CD4-positive, alpha-beta T cell treated with Interleukin-15 for 1 hour (primary cell): ENCODE measurements at regions not wholly inside any gene's neighbourhood (a gene's known extent, or its start where the extent isn't known, plus 50 kb on each side); places are given as distances from the start of the nearest gene placed in this dataset.

ENCODE experiments used
- DNase-seq: peaks from one replicate; pipeline ENCODE4 v3.0.0-alpha.2; 2020

DNA sequence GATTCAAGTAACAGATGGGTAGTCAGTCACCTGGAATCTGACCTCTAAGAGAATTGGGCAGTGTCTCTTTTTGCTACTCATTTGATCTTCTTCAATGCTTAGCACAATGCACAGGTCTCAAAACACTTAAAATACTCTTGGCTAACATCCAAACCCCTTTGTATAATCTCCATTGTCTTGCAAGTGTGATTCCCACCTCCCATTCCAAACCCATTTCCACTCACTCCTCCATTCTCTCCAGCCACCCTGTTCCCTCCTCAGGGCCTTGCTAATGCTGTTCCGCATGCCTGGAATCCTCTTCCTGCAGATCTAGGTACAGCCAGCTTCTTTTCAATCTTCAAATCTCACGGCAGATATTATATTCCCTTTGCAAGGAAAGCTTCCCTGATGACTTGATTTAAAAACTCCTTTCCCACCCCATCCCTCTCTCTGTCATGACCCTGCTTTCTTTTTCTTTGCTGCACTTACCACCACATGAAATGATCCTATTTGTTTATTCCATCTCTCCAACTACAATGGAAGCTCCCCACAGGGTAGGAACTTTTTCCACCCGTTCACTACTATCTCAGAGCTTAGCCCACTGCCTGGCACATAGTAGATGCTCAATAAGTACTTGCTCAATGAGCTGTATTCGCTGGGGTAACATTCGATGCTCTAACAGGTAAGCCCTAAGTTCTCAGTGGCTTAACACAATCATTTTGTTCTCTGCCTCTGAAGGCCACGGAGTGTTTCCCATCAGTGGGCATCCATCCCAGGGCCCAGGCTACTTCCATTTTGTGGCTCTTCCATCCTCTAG, 121.7 kb downstream of the MN1 start:
- no peak for DNase-seq

DNA sequence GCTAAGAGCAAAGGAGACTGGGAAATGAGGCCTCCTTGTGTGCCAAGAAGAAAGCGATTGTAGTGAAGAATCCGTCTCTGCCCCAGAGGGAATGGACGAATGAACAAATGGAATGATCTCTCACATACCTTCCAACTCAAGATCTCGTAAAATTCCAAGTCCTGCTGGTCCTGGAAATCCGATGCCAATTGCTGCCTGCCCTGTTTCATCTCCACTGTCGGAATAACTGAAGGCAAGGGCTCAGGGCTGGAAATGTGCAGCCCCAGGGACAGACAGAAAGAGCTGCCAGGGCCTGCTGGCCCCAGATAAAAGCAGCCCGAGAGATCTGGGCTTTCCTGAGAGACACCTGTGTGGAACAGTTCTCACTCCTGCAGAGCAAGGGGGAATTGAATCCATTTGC, 120.9 kb downstream of the MN1 start:
- no peak for DNase-seq

DNA sequence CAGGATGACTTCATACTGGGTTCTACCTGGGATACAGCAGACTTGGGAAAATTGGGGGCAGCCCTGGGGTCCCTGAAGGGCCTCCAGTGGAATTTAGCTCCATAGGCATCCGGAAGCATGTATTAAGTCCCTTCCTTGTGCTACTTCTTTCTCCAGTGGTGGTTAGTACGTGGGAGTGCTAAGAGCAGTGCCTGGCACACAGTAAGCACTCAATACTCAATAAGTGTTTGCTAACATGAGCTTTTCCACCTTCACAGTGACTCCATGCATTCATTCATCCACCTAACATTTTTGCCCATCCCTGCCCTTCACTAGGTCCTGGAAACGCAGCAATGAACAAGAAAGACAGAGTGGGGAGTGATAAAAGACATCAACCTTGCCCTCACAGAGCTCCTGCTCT, 120.5 kb downstream of the MN1 start:
- DNase-seq, result no peak

DNA sequence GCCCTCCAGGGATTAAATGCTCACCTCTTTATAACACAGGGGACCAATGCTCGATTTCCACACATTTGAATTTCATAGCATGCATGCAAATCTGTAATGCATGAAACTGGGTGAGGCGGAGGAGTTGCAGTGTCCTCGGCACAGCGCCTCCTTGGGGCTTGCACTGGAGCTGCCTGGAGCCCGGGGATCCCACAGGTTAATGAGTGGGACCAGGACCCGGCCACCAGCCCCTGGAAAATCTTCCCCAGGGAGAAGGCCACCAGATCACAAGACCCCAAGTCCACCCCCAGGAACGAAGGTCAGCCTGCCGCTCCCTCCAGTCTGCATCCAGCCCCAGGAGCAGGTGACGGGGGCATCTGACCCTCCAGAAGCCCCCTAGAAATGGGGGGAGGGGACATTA, 119.1 kb downstream of the MN1 start:
- no peak for DNase-seq

DNA sequence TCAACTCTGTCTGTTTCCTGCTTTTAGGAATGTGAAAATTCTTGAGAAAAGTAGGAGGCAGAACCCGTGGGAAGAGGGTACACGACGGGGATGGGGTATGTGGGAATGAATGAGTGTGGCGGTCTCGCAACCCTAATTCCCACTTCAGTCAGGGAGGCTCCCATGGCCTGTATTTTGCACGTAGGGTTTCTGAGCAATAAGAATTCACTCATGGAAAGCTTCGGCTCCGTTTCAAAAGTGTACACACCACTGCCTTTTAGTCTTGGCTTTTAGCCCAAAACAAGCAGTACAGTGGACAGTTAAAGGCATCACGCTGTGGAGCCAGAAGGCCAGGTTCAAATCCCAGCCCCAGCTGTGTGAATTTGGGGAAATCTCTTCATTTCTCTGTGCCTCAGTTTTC, 116.7 kb downstream of the MN1 start:
- no peak for DNase-seq

DNA sequence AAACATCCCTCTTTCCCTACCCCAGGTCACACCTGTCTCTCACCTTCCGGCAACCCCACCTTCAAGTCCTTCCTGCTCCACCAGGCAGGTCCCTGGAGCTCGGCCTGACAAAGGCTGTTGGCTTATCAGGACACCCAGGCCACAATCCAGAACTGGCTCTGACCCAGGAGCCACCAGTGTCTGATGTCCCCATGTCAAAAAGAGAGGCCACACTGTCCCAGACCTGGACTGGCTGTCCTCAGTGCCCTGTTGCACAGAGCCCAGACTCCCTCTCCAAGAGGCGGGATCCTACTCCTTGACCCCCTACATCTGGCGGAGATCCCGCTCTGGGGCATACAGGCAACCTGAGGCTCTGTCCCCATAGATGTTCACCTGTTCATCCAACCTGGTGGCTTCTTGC, 116.0 kb downstream of the MN1 start:
- DNase-seq, result no peak

DNA sequence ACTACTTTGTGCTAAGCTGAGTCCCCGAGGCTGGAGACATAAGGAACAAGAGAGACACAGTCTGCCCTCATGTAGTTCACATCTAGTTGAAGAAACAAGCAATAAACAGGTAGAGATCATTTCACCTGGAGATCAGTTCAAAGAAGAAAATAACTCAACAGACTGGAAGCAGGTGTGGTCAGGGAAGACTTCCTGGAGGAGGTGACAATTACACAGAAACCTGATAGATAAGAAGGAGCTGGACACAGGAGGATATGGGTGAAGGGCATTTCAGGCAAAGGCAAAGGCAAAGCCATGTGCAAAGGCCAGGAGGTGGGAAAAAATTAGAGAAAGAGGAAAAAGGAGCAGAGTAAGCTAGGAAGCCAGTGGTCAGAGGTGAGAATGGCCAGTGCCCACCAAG, 115.6 kb downstream of the MN1 start:
- DNase-seq, result no peak

DNA sequence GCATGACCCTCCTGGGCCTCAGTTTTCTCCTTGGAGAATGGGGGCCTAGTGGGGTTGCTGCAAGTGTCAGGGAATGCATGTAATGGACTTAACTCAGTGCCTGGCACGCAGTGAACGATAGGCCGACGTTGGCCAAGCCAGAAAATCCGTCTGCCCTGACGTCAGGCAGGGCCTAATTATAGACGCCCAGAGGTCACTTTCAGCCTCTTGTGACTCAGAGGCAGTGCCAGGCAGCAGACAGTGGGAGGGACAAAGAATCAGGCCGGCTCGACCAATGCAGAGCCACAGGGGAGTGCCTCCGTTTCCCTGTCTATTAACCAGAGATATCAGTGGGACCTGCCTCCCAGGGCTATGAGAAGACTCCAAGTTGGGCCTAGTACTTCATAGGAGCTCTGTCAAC, 115.0 kb downstream of the MN1 start:
- no peak for DNase-seq

DNA sequence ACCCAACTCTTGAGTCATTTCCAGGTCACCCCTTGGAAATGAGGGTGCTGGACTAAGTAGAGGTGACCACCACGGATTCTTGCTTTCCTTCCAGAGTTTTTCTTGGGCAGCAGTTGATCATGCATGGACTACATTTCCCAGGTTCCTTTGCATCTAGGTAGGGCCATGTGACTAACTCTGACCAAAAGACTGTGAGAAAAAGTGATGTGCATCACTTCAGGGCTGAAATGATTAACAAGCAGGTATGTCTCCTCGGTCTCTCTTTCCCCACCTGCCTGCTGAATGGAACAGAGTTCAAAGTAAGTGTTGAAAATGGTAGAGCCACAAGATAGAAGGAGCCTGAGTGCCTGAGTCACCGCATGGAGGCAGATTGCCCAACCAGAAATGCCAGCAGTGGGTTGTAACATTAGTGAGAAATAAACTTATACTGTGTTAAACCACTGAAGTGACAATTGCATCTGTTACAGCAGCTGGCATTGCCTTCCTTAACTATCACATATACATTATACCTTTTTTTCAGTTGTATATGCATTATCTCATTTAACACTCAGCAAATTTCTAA, 113.5 kb downstream of the MN1 start:
- no peak for DNase-seq

DNA sequence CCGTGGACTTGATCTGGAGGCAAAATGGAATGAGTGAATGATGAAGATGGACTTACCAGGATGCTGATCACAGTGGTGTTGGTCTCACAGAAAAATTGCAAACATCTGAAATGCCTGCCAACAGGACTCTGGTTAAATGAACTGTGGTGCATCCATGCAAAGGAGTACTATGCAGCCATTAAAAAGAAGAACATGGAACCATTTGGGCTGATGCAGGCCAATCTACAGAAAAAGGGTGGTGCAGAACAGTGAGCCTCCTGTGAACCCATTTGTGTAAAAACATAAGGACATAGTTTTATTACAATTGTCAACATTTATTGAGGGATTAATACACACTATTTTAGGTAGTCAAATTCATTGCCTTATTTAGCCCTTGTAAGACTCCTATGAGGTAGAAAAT, 111.9 kb downstream of the MN1 start:
- no peak for DNase-seq

DNA sequence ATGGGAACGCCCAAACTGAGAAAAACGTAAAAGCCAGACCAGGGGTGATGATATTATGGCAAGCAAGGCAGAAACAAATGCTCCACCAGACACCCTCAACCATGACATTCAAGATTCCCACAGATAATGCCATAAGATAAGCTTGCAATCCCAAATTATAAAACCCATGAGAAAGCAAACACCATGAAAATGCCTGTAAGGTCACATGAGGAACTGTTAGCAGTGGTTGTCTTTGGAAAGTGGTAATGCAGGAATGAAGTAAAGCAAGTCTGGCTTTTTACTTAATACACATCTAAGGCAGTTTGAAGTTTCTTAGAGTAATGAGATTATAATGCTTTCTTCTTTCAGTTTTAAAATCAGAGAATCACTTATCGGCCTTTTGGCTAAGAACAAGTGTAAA, 111.0 kb downstream of the MN1 start:
- no peak for DNase-seq

DNA sequence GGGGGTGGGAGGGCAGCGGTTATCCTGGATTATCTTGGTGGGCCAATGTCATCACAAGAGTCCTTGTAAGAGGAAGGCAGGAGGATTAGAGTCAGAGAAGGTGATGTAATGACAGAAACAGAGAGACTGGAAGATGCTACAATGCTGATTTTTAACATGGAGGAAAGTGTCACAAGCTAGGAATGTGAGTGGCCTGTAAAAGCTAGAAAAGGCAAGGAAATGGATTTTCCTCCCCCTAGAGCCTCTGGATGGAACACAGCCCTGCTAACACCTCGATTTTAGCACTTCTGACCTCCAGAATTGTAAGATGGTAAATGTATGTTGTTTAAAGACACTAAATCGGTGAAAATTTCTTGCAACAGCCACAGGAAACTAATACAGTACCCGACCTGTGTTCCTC, 109.3 kb downstream of the MN1 start:
- DNase-seq, result no peak

DNA sequence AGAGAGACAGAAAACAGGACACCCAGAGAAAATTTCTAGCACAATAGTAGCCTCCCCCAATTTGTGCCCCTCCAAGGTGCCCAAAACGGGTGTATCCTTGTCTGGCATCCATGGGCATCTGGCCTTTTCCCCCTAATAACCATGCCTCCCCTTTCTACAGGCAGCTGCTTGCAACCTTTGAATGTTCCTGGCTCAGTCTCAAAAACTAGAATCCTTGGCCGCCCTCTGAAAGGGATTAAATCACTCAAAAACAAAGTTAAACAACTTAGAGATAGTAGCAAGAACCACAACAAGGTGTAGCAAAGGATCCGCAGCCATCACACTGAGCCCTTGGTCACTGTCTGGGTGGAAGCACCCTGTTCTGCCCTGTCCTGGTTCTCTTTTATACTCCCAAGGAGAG, 105.6 kb downstream of the MN1 start:
- no peak for DNase-seq

DNA sequence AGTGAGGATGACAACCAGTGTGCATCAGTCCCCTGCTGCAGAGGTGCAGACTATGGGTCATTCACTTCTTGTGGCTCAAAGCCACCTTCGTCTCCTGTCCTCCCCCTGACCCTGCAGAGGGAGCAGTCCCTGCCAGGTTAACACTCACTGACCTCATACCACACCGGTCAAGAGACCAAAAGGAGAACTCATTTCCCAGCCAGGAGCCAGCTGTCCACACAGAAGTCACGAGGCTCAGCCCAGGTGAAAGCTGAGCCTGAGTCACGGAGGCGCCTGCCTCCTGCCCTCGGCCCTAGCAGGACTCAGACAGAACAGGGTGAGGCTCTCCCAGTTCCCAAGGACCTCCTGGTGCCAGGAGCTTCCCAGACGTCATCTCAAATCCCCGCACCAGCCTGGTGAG, 103.7 kb downstream of the MN1 start:
- no peak for DNase-seq
